HG02678 (cell line): ENCODE measurements at regions not wholly inside any gene's neighbourhood (a gene's known extent, or its start where the extent isn't known, plus 50 kb on each side); places are given as distances from the start of the nearest gene placed in this dataset.
"Not testable (repeated sequence)": the region's sequence is repeated elsewhere in the genome, so short reads cannot be mapped to it uniquely, and the experiment has no call there.

Experiments used
- ATAC-seq: cut with Tn5 transposase; IDR thresholded peaks from one replicate; pipeline ENCODE4 v1.9.1; 2021; ENCODE audit warnings: mild to moderate bottlenecking, moderate library complexity; ENCODE audit not compliant: unreplicated experiment

DNA sequence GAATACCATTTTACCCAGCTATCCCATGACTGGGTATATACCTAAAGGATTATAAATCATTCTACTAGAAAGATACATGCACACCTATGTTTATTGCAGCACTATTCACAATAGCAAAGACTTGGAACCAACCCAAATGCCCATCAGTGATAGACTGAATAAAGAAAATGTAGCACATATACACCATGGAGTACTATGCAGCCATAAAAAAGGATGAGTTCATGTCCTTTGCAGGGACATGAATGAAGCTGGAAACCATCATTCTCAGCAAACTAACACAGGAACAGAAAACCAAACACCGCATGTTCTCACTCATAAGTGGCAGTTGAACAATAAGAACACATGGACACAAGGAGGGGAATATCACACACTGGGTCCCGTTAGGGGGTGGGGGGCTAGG, 191.9 kb upstream of the POU5F2 start:
- not testable (repeated sequence) for ATAC-seq

DNA sequence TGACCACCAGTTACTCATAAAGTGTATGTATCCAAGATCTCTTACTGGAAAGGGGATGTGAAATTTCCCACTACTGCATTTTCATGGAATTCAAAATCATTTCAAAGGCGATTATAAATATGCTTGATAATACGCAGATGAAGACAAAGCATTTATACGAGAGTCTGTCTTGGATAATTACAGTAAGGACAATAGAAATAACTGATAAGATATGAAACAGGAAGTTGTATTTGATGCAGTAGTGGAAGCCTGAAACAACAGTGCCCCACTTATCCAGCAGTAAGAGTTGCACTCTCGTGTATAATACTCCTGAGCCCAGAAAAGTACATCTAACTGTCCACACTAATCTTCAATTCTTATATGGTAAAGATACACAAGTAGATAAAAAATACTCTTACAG, 188.7 kb upstream of the POU5F2 start:
- no peak for ATAC-seq

DNA sequence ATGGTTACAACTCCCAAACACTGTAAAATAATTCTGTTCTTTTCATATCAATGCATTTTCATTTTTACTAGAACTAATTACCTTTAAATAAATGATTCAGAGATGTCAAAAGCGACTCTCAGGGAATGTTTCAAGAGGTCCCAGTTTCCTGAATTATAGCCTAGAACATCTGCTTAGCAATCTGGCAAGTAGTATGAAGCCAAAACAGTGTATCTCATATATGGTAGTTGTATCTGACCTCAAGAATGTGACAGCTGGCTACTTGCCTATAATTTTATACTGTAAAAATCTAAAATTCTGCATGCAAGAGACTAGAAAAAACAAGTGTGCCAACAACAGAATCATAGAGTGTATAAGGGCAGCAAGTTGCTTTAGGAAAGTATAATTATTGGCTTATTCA, 187.7 kb upstream of the POU5F2 start:
- no peak for ATAC-seq

DNA sequence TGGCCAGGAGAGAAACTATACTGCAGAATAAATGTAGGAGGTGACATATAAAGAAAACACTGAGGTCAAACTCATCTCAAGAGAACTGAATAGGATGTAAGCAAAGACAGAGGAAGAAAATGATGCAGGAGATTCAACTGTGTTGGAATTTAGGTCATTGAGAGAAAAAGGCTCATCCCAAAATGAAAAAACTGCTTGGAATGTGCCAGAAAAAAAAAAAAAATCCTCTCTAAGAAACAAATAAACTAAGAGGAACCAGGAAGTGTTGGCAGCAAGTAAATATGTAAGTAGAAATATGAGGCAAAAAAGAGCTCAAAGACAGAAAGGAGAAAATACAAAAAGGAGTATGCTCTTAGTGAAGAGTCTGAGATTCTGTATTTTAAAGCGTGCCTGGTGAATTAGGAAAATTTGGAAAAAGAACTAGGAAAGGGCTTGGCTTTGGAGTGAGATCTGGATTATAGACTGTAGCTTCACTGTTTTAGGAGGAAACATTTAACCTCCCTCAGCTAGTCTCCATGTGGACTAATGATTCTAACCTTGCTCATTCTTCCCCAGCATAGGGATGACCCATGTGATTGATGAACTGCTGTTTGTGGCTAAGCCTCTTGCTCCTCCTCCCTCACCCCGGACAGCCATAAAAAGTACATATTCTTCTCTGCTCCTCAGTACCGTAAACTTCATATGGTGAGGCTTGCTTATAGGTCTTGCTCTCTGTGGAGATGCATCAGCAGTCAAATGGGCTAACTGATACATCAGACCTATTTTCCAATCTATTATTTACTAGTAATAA, 185.6 kb upstream of the POU5F2 start:
- no peak for ATAC-seq

DNA sequence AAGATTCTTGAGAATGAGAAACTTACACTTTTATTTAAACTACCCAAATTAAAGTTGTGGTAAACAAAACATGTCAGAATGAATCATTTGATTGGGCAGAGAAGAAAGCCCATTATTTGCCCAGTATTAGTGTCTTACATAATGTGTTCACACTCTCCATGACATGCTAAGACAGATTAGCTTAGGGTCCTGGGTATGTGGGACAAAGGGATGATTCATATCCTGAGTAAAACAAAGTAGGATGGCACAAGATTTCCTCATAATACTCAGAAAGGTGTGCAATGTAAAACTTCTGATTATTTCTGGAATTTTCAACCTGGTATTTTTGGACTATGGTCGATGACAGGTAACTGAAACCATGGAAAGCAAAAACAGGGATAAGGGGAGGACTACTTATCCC, 183.9 kb upstream of the POU5F2 start:
- ATAC-seq = no peak

DNA sequence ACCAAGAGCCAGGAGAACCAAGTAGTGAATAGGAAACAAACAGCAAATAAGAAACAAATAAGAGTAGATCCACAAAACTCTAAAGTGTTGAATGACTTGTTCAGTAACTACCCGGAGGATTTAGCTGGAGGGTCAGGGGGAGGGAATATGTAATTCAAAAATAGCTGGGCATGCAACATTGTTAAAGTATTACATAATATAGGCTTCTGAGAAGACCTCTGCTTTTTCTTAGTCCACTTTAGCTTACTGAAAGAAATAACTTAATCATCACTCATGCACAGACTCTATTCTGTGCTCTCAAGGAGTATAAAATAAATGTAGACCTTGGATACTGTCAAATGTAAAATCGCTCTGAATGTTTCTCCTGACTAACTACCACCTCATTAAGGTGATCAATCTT, 183.2 kb upstream of the POU5F2 start:
- no peak for ATAC-seq

DNA sequence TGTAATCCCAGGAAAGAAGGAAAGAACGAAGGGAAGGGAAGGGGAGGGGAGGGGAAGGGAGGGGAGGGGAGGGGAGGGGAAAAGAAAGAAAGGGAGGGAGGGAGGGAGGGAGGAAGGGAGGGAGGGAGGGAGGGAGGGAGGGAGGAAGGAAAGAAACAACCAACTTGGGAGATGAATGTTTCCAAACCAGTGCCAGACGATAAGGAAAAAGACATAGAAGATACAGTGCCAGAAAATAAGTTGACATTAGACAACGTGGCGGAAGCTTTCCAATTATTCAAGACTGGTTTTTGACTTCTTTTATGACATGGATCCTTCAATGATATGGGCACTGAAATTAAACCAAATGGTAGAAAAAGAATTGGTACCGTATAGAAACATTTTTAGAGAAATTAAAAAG, 181.2 kb upstream of the POU5F2 start:
- no peak for ATAC-seq

DNA sequence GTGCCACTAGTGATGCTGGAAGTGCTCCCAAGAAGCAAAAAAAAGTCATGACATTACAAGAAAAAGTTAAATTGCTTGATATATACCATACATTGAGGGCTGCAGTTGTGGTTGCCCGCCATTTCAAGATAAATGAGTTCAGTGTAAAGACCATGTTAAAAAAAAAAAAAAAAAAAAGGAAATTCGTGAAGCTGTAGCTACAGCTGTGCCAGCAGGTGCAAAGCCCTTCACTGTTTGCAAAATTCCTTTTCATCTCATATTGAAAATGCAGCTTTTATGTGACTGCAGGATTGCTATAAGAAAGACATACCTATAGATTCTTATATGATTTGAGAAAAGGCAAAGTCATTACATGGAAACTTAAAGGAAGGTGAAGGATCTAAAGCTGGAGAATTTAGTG, 179.6 kb upstream of the POU5F2 start:
- no peak for ATAC-seq

DNA sequence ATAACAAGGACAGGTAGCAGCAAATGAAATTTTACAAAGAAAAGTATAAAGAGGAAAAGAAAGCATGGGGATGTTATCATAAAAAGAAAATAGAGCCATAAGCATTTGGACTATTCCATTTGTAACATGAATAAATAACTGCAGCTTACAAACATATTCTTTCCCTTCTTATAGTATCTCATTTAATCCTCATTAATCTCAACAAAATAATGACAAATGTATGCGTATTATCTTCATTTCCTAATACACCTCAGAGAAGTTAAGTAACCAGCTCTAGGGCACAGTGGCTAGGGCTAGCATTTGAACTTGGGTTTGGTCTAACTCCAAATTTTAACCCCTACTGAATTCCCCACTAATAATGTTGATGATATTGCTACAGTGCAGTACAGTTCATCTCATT, 175.5 kb upstream of the POU5F2 start:
- no peak for ATAC-seq

DNA sequence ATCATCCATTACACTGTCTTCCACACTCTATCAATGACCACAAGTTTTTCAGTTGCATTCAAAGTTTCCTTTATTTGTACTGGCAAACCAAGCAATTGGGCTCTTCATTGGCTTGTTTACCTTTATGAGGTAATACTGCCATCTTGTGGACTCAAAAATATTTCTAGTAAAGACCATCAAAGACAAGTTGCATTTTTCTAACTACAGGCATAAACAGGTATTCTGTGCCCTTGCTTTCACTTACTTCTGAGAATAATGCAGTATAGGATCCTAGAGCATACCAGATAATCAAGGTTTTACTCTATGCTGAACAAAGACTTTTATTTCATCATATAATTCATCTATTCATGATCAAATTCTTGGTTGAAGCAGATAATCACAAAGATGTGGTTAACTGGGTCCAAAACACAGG, 173.7 kb upstream of the POU5F2 start:
- ATAC-seq = peak; percentile 67

DNA sequence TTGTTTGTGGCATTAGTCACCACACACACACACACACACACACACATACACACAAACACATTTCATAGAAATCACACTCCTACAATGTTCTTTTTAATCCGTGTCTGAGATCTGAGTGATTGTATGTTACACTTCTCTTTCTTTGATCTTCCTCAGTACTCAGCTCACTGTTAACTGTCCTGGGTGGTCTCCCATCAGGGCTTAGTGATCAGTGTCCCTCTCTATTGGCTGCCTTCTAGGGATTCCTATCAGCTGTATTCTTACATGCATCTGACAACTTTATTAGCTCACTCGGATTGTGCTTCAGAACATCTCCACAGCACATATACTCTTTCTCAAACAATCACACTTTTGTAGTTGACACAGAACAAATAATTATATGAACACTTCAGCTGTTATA, 170.2 kb upstream of the POU5F2 start:
- ATAC-seq = no peak

DNA sequence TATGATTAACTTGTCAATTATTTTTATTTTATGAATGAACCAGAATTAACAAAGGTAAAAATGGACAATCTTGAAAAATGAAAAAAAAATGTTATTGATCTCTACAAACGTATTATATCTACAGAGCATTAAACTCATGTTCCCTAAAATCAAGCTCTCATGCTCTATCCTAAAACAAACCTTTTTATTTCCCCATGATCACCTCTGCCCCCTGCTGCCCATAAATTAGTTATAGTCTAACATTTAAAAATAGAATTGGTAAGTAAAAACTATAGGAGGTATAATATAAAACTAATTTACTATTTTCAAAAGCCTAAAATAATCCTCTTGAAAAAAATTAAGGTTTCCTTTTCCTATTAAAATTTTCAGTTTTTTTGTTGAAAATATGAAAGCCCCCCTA, 168.0 kb upstream of the POU5F2 start:
- no peak for ATAC-seq

DNA sequence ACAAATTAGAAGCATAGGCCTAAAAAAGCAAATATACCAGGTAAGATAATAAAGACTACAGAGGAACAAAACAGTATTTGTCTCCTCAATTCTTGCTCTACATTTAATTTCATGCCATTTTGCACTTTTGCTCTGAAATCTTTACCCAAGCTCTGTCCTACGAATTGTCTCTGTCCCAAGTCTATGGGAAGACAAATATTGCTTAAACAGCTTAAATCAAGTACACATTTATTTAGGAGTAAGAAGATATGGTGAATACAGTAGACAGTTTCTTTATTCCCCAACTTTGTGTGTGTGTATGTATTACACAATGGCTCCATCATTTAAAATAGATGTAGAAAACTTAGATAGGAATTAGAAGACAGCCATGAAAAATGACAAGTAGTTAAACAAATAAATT, 163.5 kb upstream of the POU5F2 start:
- no peak for ATAC-seq

DNA sequence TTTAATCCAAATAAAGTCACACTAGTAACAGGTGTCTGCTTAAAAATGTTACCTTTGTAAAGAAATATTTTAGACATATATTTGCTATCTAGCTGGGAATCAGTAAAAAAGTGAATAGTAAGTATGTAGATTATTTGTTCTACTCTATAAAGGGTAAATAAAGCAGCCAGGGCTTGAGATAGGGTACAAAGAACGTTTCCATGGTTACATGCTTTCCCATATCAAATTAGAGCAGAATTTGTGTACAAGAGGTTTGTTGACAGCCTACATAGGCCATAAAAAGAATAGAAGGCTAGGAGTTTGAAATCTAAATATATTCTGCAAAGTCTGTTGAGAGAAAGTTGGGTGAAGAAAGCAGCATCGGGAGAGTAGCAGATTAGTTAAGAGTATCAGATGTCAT, 160.9 kb upstream of the POU5F2 start:
- ATAC-seq = no peak

DNA sequence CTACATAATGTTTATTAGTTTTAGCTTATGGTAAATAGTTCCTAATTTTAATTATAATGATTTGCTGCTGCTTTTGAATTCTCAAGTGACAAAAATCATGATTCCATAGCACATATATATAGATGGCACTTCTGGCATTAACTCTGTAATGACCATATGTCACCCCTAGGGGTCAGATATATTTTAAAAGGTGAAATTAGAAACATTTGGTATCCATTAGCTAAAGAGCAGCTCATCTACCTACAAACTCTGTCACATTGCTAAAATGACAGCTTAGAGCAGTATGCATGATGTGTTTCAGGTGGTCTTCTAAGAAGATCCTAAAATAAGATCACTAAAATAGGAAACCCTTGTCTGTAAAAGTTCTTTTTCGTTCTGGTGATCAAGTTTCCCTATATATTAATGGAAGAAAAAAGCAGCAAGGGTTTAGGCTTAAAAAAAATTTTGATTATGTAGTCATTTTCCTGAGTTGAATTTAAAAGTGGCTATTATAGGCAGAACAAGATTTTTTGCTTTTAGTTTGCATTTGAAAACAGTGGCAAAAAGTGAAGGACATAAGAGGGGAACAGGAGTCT, 157.7 kb upstream of the POU5F2 start:
- ATAC-seq = peak; percentile 85

DNA sequence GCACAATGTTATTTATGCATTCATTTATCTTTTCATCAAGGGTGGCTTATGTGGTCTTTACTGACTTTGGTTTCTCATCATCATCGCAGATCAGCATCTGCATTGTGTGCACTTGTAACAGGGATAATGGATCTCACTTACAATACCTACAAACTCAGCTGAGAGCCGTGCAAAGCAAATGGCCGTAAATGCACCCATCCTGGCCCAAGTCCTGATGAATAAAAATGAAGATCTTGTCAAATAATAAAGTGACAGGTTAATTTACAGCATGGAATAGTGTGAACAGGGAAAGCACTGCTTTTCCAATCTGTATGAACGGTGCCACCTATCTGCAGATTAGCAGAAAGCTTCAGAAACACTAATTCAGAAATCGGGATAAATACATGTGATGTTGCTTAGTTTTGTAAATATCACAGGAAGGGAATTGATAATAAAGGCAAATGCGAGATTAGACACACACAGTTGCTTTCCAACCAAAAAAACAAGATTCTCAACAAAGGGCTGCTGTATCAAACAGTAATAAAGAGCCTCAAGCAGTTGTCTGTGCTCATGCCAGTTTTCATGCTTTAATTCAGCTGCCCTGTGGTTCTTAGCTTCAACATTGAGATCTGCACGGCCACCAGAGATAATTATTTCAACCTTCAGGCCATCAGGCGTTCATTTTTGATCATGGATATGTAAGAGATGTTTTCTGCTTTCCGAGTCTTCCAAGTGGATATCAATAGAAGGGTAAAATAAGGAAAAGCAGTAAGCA, 153.4 kb upstream of the POU5F2 start:
- no peak for ATAC-seq

DNA sequence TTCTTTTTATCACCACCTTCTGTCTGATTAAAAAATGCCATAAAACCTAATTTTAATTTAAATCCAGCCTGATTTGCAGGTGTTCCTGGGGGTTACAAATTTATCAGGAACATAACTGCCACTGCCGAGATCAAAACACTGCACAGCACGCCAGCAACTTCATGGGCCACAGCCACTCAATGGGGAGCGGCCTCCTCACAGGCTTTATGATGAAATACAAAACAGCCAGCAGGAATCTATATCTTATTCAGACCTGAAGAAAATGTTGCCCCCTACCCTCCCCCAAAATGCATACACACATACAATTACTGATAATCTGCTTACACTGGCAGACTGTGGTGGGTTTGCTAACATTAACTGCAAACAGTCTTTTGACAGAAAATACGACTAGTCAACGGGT, 151.7 kb upstream of the POU5F2 start:
- ATAC-seq = no peak

DNA sequence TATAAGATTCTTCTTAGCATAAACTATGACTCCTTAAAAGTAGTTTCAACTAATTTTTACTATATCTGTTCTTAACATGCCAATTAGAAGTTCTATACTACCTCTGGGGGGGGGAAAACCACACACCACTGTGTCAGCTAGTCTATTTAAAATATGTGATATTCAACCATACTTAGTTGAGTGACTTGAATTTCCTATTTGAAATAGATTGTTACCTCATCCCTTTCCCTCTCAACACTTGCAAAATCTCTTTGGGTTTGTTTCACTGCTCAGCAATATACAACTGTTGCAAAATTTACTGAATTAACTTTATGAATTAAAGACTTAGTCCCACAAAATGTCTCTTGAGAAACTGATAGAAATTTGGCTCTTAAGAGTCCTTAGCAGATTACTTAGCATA, 151.1 kb upstream of the POU5F2 start:
- no peak for ATAC-seq

DNA sequence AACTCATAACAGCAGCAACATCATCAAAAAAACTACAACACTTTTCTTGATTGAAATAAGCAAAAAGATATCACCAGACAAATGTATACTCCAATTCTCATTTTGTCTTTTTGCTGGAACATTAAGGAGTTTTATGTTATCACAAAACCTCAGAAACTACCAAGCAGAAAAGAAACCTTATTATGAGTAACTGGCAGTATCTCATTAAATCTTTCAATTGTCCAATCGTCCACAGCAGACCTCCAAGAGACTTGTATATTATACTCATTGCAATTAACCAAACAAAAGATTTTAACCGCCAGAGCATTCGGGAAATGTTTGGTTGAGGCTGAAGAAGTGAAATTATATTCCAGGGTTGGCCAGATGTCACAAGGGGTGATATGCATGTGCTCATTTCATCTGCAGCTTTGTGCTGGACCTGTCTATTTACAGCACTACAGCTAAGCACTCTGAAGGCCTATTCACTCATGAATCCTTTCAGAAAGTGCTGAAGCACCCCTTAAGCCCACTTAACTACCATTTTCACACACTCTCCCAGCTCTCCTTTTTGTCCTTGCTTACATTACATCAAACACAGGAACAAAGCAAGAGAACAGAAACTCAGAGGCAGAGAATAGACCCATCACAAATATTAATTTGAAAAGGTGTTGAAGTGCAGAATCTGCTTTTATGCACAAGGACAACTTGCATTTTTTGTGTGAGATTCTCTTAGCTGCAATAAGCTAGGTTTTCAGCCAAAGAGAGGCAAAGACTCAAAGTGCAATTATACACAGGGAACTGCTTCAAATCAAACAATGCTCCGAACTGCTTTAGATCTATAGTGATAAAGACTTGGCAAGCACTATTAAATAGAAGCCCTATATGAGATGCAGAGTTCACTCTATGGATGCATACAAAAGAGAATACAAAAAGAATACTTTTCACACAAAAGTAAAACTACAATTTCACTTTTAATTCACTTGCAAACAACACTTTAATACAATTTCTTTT, 150.4 kb upstream of the POU5F2 start:
- ATAC-seq = no peak

DNA sequence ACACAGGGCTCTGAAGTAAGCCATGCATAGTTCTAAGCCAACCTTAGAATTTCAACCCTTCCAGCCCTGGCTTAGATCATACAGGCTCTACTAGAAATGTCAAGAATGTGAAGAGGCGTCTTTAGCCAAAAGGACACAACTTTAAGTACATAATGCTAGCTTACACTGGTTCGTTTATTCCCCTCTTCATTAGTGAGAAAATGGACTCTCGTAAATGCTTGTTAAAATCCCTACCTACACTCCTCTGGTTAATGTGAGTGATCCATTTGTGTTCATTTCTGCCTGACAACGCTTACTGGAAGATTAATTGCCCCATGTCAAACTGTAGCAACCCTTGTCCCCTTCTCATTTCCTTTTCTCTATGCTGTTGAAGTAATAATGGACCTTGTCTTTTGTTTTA, 149.3 kb upstream of the POU5F2 start:
- no peak for ATAC-seq

DNA sequence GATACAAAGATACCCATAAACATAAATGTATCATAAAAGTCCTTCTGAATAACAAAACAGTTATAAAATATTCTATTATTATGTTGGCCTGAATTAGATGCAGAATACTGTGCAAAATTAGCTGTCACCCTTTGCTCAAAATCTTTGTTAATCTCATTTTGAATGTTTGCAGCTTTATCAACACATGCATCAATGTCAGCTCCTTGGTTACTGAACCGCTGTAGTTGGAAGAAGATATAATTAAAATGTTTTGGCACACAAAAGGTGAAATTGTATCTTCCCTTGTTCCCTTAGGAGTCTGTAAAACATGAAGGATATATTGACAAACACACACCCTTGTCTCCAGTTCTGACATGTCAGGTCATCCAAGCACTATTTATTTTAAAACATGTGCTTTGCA, 146.3 kb upstream of the POU5F2 start:
- ATAC-seq = no peak
